K562 (cell line): ENCODE measurements at regions not wholly inside any gene's neighbourhood (a gene's known extent, or its start where the extent isn't known, plus 50 kb on each side); places are given as distances from the start of the nearest gene placed in this dataset.
A peak's percentile ranks its signal among the peaks of the same experiment; 100 is the strongest.

ENCODE experiments used
- CBX3 ChIP-seq, 2 experiments: IDR thresholded peaks; 1 replicate in 1 of 2; 2 replicates in 1 of 2; pipeline ENCODE4 v1.6.1; 2012; ENCODE audit warnings: inconsistent platforms in 2 of 2, low read length in 2 of 2, borderline replicate concordance in 1 of 2, control low read depth in 1 of 2
- E2F4 ChIP-seq: sonication (generic); formaldehyde crosslinking; IDR thresholded peaks from 2 replicates; pipeline ENCODE4 v1.8.0; 2022; ENCODE audit warnings: mild to moderate bottlenecking, low read depth, missing genetic modification reagents
- FUS ChIP-seq: fragments of 200-400 bp; formaldehyde crosslinking; optimal IDR thresholded peaks from 2 replicates; pipeline ENCODE3; 2017; ENCODE audit warnings: low read depth, low read length
- NR2C2 ChIP-seq, 2 experiments: fragments of 200-800 bp in 1 of 2; sonication (Bioruptor generic) in 1 of 2; sonication (generic) in 1 of 2; formaldehyde crosslinking in 1 of 2; IDR thresholded peaks; 2 replicates each; pipeline versions ENCODE4 v1.6.1 to v1.8.0; 2016 to 2022; ENCODE audit warnings: mild to moderate bottlenecking in 1 of 2, missing compliant biosample characterization in 1 of 2, missing genetic modification characterization in 1 of 2, missing genetic modification reagents in 1 of 2
- PRMT5 ChIP-seq: sonication (generic); formaldehyde crosslinking; IDR thresholded peaks from 2 replicates; pipeline ENCODE4 v1.5.0; 2020; ENCODE audit warnings: missing genetic modification reagents
- ZHX1 ChIP-seq: fragments of 150-350 bp; conservative IDR thresholded peaks from 2 replicates; pipeline ENCODE4 v1.6.1; 2014; ENCODE audit warnings: low read length
- ZNF551 ChIP-seq: fragments of 250-450 bp; sonication (Bioruptor Pico); IDR thresholded peaks from 2 replicates; pipeline ENCODE4 v1.5.0; 2021; ENCODE audit warnings: mild to moderate bottlenecking, moderate library complexity
- ZSCAN32 ChIP-seq: fragments of 450-650 bp; formaldehyde crosslinking; IDR thresholded peaks from 2 replicates; pipeline ENCODE4 v1.4.0; 2020; ENCODE audit warnings: mild to moderate bottlenecking, moderate library complexity
- TF ChIP-seq, protein P1 (sequence below), 2 experiments: IDR thresholded peaks; 2 replicates each; pipeline ENCODE4 v1.6.1; 2012; ENCODE audit warnings: improper control_type of control experiment in 2 of 2, low read depth in 2 of 2, low read length in 2 of 2, borderline replicate concordance in 1 of 2

DNA sequence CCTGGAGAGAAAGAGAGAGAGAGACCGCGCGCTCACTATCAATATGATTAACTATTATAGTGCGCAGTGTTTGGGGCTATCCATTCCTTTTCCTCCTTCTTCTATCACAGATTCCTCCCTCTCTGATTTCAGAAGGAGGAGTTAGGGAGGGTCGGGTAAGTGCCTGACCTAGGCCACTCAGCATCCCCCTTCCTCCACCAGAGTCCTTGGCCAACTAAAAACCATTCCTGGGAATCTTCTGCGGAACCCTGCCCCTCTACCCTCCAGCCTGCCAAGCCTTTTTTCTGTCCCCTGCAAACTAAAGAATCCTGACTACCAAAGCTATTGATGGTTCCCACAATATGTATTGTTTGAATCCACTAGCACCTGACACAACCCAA lies 256.2 kb upstream of the NFE2L3 start (continued):
- TF ChIP-seq, protein P1, sequence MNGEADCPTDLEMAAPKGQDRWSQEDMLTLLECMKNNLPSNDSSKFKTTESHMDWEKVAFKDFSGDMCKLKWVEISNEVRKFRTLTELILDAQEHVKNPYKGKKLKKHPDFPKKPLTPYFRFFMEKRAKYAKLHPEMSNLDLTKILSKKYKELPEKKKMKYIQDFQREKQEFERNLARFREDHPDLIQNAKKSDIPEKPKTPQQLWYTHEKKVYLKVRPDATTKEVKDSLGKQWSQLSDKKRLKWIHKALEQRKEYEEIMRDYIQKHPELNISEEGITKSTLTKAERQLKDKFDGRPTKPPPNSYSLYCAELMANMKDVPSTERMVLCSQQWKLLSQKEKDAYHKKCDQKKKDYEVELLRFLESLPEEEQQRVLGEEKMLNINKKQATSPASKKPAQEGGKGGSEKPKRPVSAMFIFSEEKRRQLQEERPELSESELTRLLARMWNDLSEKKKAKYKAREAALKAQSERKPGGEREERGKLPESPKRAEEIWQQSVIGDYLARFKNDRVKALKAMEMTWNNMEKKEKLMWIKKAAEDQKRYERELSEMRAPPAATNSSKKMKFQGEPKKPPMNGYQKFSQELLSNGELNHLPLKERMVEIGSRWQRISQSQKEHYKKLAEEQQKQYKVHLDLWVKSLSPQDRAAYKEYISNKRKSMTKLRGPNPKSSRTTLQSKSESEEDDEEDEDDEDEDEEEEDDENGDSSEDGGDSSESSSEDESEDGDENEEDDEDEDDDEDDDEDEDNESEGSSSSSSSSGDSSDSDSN (IDR thresholded peaks at IDR 0.05; ENCODE audit: borderline replicate concordance in 1 of 2, low read depth in 2 of 2, low read length in 2 of 2) = no peak
- TF ChIP-seq NR2C2 (CRISPR knock-in tag; IDR thresholded peaks at IDR 0.05) (no peak), NR2C2 (tag; IDR thresholded peaks at IDR 0.05) (peak; percentile 33; the same call in 1 of the 2 replicates), PRMT5 (no peak), FUS (no peak), ZNF551 (CRISPR knock-in tag) (no peak), ZSCAN32 (CRISPR knock-in tag) (0 out of 2 replicates have a peak, but pooled peaks have one; percentile 3), ZHX1 (0 out of 2 replicates have a peak, but pooled peaks have one; percentile 24), E2F4 (CRISPR knock-in tag) (no peak), CBX3 (IDR thresholded peaks at IDR 0.05; ENCODE audit: borderline replicate concordance in 1 of 2, low read length in 2 of 2) (no peak)
